Activated T-cell treated with anti-CD3 and anti-CD28 coated beads, Interleukin-2, amount 50 U/mL, for 48 hours (primary cell): ENCODE measurements at regions not wholly inside any gene's neighbourhood (a gene's known extent, or its start where the extent isn't known, plus 50 kb on each side); places are given as distances from the start of the nearest gene placed in this dataset.
"Not testable (repeated sequence)": the region's sequence is repeated elsewhere in the genome, so short reads cannot be mapped to it uniquely, and the experiment has no call there.

Source experiments
- DNase-seq, 2 experiments: peaks; one replicate each; pipeline ENCODE4 v3.0.0-alpha.2; 2020

DNA sequence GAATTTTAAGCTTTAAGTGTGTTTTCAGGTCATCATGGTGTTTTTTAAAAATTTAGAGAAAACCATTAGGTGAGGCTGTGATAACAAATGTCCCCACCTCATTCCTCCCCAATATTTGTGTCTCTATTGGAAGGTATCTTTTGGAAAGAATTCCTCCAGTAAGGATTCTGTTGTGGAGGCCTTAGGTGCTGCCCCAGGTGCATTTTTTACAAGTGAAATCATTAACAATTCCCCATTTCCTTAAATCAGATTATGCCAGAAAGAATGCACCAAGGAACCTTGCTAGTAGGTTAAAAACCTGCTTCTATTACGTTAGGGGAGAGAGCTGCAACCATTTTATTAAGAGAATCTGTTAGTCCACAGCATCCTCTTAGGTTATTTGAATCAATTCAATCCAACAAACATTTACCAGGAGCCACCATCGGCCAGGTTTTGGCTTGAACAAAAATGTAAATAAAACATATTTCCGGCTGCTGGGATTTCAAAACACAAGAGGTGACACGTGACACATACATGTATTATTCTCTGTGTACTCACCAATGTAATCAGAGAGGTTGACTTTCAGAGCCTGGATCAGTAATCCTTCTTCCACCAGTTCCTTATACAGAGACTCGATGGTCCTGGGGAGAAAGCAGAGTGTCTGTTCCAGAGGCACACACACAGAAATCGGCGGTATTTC, 112.5 kb upstream of the ASB18 start:
- DNase-seq = no peak

- no peak for DNase-seq
Observed at GRCh38 chr2:236380051-236380612, 115.9 kb upstream of the ASB18 start.

GRCh38 chr2:236381253-236381652, 117.0 kb upstream of the ASB18 start:
- not testable (repeated sequence) for DNase-seq

GRCh38 chr2:236389284-236390216, 125.3 kb upstream of the ASB18 start:
- not testable (repeated sequence) for DNase-seq

DNA sequence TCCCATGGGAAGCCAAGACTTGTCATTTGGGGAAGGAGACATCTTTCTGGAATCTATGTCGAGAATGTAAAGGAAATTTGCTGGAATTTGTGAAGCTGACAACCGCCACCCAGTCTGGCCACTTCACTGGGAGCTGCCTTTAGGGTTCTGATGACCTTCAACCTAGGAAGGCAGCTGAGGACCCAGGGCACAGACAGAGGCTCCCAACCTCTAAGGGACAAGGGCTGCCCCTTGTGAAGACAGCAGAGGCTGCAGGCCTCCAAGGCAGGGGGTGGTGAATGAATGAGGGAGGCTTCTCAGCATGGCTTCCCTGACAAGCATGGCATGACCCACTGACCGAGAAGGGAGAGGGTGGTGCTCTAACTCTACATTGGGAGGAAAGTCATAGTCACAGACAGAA, 128.9 kb upstream of the ASB18 start:
- no peak for DNase-seq

GRCh38 chr2:236393581-236393980, 129.4 kb upstream of the ASB18 start:
- no peak for DNase-seq

DNA sequence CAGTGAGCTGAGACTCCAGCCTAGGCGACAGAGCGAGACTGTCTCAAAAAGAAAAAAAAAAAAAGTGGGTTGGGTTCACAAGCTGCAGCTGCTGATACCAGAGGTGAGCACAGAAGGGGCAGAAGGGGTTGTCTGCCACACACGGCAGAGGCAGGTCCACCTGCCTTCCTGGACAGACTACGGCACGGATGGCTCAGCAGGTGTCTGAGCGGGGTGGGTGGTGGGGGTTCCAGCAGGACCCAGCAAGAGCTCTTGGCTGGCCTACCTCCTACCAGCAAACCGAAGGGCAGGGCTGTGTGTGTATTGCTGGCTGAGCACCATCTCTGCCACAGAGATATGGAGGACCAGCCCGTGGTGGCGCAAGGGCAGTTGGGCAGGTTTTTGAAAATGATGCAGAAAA, 130.4 kb upstream of the ASB18 start:
- DNase-seq = no peak

DNA sequence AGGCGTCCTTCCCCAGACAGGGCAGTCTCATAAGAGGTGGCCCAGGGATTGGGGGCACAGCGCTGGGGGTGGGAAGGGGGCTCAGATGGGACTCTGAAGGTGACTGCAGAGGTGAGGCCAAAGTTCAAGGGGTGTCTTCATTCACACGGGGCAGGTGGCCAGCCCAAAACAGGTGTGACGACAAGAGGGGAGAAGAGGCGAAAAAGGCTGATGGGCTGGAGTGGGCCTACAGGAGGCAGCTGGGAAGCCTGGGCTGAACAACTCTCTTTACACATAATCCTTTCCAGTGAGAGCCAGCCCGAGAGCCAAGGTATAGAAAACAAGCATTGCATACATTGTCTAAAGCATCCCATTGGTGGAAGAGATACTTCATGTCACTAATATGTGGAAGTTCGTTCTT, 130.9 kb upstream of the ASB18 start:
- no peak for DNase-seq

GRCh38 chr2:236396818-236397350, 132.7 kb upstream of the ASB18 start:
- DNase-seq = no peak

GRCh38 chr2:236397681-236398080, 133.5 kb upstream of the ASB18 start:
- no peak for DNase-seq

DNA sequence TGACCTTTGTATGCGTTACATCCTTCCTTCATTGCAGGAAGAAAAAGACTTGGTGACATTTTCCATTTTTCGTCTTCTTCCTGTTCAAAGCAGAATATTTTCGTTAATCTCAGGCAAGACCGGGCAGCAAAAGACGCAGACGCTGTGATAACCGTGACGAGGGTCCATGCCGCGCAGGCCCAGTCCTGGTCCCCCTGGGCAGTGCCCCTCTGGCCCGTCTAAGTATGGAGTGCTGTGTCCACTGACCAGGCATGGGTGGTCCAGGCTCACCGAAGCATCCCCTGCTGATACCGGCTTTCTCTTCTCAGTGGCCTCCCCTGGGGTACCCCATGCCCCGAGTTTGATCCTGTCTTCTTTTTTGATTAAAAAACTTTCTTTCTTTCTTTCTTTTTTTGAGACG, 135.2 kb upstream of the ASB18 start:
- no peak for DNase-seq

DNA sequence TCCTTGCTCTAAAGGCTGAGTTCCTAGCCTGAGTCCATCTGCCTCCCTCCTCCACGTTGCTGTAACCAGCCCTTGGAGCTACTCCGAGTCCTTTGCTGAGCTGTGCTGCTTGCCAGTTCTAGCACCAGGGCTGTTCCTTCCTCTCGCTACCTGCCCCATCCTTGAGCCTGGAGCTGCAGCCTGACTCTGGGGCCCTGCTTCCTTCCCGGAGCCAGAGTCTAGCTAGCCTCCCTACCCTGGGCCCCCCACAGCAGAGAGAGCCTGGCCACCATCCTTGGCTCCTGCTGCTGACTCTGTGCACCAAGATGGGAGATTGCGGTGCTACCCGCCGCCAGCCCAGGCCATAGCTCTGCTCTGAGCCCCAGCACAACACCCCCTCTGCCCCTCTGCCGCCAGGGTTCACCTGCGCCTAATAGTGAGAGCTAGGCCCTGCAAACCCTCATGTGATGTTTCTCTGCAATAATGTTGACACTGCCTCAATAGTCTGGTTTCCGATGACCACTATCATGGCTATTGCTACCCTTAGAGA, 135.9 kb upstream of the ASB18 start:
- DNase-seq = no peak

- DNase-seq = no peak
Observed at GRCh38 chr2:236400594-236401360, 136.6 kb upstream of the ASB18 start.

DNA sequence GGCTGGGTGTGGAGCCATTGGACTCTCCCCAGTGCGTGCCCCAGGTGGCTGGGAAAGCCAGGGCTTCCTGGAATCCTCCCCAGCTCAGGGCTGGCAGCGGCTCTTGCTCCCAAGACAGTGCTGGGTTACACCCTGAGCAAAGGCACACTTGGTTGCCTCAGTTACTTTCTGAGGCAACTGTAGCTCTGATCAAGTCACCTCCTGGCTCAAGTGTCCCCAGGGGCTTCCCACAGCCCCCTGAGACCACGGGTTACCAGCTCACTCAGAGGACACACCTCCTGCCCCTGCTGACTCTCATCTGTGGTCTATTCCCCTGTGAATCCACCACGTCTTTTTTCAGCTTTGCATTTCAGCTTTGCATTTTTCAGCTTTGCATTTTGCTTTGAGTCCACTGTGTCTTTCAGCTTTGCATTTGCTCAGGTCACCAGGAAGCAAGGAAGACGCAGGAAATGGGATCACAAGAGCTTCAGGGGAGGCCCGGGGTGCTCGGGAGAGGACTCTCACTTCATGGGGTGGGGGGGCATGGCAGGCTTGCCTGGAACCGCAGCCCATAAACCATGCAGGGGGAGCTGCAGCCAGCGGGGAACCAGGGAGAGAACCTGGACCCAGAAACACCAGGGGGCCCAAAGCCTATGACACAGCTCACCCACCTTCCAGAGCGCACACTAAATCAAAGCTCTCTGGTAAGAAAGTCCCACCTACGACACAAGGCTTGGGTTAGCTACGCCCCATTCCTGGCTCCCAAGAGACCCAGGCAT, 138.0 kb upstream of the ASB18 start:
- DNase-seq = no peak

DNA sequence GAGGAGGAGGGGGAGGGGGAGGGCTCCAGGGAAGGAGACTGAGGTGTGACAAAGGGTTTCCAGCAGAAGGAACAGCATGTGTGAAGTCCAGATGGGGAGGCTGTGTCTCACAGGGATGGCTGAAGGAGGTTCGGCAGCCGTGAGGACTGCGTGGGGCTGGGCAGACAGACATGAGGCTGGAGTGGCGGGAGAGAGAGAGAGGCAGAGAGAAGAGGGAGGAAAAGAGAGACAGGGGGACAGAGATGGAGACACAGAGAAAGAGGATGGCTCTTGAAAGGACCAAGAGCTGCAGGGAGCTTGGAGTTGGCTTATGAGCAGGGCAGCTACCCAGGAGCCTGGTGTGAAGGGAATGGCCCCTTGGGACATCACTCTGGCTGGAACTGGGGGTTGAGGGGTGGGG, 138.9 kb upstream of the ASB18 start:
- DNase-seq = no peak

DNA sequence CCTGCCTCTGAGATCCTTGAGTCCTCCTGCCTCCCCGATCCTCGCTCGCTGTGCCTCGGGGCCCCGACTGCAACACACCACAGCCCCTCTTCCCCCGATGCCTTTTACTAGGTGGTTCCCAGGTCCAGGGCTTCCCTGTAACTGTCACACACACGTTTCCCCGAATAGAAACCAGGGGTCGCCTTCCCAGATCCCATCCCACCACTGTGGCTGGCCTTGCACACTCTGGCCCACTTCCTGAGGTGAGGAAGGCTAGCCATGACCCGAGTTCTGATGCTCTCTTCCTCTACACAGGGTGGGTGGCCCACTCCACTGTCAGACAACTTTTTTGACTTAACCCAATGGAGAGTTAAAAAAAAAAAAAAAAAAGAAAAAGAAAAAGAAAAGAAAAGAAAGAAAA, 139.6 kb upstream of the ASB18 start:
- DNase-seq = no peak

GRCh38 chr2:236404346-236404745, 140.1 kb upstream of the ASB18 start:
- no peak for DNase-seq

- DNase-seq = no peak
Observed at GRCh38 chr2:236405357-236405756, 141.2 kb upstream of the ASB18 start.

- no peak for DNase-seq
Observed at GRCh38 chr2:236408090-236408489, 143.9 kb upstream of the ASB18 start.

GRCh38 chr2:236408786-236409185, 144.6 kb upstream of the ASB18 start:
- DNase-seq = no peak

DNA sequence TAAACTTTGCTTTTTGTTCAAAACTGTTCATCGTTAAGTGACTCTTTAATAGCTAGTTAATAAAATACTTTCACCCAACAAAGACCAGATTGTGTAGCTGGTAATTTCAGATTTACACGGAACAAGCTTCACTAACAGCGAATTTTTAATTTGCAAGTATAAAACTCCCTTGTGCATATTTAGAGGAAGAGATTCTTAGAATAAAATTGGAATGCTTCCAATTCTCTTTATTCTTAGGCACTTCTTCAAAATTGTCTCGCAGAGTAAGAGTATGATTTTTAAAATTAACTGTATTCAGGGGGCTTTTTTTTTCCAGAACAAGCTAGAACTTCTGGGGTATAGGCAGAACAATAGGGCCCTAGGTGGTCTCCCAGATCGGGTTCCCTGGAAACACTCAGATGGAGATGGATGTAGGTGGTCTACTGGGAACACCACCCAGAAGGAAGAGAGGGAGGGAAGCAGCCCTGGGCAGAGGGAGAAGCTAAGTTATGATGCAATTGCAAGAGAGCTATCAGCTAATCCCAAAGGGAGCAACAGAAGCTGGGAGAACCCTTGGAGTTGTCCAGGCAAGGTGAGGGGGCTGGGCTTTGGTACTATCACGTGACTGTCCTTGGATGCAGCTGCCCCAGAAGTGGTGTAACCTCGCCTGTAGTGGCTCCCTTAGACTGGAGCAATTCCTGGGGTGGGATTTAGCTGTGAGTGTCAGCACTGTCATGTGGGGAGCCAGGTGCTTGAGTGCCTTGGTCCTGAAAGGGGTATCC, 151.7 kb upstream of the ASB18 start:
- no peak for DNase-seq
